Gastrocnemius medialis (tissue), 4 donors: ENCODE measurements at regions not wholly inside any gene's neighbourhood (a gene's known extent, or its start where the extent isn't known, plus 50 kb on each side); places are given as distances from the start of the nearest gene placed in this dataset.

Source experiments
- CTCF ChIP-seq, 5 experiments: fragments of 450-650 bp in 3 of 5; fragments of 200-600 bp in 2 of 5; sonication (generic) in 2 of 5; IDR thresholded peaks in 4 of 5; conservative IDR thresholded peaks in 1 of 5; 1 replicate in 4 of 5; 2 replicates in 1 of 5; pipeline ENCODE4 v1.5.1; 2016 to 2019; ENCODE audit warnings: antibody characterized with exemption in 5 of 5, mild to moderate bottlenecking in 3 of 5, moderate library complexity in 3 of 5
- POLR2A ChIP-seq, 2 donors: fragments of 450-650 bp; IDR thresholded peaks; one replicate each; pipeline ENCODE4 v1.6.1; 2017; ENCODE audit warnings: antibody characterized with exemption in 2 of 2, mild to moderate bottlenecking in 2 of 2, moderate library complexity in 2 of 2

DNA sequence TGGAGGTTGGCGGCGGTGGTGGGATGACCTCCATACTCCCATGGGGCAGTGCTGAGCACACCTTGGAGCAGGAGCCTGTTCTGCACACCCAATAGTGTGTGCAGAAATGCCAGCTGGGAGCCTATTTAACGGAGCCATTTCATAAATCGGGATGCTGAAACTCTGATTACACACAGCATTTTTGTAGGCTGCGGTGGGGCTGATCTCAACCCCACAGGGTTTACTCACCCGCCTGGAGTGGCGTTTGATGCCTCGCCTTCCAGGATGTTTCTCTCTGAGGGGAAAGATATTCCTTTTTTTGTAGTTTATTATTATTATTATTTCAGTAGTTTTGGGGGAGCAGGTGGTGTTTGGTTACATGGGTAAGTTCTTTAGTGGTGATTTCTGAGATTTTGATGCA, 82.6 kb upstream of the WDR26 start:
- no peak for TF ChIP-seq CTCF (IDR thresholded peaks at IDR 0.05 in 4 of 5, conservative IDR thresholded peaks at IDR 0.05 in 1 of 5)
- no peak for TF ChIP-seq POLR2A (IDR thresholded peaks at IDR 0.05)
